GM19397 (cell line): ENCODE measurements at regions not wholly inside any gene's neighbourhood (a gene's known extent, or its start where the extent isn't known, plus 50 kb on each side); places are given as distances from the start of the nearest gene placed in this dataset.
"Not testable (repeated sequence)": the region's sequence is repeated elsewhere in the genome, so short reads cannot be mapped to it uniquely, and the experiment has no call there.

Experiments
- ATAC-seq: cut with Tn5 transposase; IDR thresholded peaks from one replicate; pipeline ENCODE4 v1.9.1; 2021; ENCODE audit warnings: mild to moderate bottlenecking, moderate library complexity; ENCODE audit not compliant: unreplicated experiment

DNA sequence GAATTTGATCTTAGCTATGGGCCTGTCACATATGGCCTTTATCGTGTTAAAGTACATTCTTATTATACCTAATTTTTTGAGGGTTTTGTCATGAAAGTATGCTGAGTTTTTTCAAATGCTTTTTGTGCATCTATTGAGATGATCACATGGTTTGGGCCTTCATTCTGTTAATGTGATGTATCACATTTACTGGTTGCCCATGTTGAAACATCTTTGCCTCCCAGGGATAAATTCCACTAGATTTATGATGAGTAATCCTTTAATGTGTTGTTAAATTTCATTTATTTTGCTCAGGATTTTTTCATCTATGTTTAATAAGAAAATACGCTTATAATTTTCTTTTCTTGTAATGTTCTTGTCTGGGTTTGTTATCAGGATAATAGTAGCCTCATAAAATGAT lies 442.0 kb downstream of the MDFIC start:
- no peak for ATAC-seq

- ATAC-seq: peak; percentile 29
Measured at GRCh38 chr7:115359955-115360354, 438.1 kb downstream of the MDFIC start.

DNA sequence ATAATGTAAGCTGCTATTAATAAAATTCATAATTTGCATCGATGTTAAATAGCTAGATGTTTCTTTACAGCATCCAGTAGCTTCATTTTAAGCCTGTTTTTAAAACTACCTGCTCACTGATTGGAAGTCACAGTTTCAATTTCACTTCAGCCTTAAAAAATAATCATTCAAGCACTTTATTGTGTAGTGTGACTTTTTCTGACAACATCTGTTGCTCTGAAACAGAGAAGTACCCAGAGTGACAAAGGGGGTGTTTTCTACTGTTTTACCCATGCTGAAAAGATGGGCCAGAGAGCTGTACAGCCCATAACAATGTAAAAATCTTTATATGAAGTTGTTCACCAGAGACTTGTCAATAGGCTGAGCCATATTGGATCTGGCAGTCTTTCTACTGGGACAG lies 437.2 kb downstream of the MDFIC start:
- ATAC-seq: peak; percentile 60

GRCh38 chr7:115357703-115357999 lies 435.8 kb downstream of the MDFIC start:
- ATAC-seq: no peak

DNA sequence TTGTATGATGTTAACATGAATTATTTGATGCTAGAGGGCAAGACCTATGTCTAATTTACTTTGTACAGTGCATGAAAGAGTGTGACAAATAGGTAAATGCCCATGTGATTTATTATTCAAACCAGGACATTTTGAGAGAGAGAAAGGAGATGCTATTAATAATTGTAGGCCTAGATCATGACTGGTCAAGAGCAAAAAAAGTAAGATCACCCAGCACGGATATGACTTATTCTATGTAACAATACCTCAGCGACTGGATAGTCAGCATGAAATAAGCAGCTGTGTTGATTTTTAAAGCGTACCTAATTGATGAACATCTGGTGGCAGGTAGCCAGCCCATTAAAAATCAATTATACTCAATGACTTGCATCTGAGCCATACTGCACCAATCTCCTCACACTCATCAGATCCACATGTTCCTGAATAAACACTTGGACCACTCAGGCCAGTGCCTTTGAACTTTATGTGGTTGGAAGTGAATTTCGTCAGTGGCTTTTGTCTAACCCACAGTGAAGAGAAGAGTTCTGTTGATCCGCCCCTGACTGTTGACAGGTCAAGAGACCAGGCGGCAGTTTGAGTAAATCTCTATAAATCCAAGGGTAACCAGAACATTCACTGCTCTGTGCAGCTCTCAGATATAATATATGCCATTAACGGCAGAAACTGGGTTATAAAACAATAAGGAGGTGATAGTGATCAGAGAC lies 435.3 kb downstream of the MDFIC start:
- ATAC-seq: no peak

- no peak for ATAC-seq
Measured at GRCh38 chr7:115356139-115356746, 434.3 kb downstream of the MDFIC start.

- no peak for ATAC-seq
Measured at GRCh38 chr7:115354925-115355324, 433.0 kb downstream of the MDFIC start.

GRCh38 chr7:115352375-115352774 lies 430.5 kb downstream of the MDFIC start:
- ATAC-seq: no peak

GRCh38 chr7:115350764-115351163 lies 428.9 kb downstream of the MDFIC start:
- no peak for ATAC-seq

- ATAC-seq: no peak
Measured at GRCh38 chr7:115349635-115350034, 427.7 kb downstream of the MDFIC start.

- no peak for ATAC-seq
Measured at GRCh38 chr7:115346685-115347084, 424.8 kb downstream of the MDFIC start.

GRCh38 chr7:115340828-115341227 lies 418.9 kb downstream of the MDFIC start:
- no peak for ATAC-seq

DNA sequence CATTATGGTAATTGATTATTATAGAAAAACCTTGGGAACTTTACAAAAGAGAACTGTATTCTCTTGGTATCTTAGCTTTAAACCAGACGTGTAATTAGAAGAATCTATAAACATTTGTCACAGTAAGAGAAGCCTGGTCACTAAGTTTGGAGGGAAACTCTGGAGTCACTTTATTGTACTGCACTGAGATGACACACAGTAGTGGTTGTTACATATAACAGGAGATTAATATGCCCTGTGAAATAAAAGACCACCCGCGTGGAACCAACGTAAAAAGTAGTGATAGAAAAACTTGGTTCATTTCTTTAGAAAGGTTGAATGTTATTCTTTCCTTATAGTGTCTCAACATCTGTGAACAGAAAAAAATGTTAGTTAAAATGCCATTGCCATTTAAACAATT lies 416.1 kb downstream of the MDFIC start:
- ATAC-seq: no peak

DNA sequence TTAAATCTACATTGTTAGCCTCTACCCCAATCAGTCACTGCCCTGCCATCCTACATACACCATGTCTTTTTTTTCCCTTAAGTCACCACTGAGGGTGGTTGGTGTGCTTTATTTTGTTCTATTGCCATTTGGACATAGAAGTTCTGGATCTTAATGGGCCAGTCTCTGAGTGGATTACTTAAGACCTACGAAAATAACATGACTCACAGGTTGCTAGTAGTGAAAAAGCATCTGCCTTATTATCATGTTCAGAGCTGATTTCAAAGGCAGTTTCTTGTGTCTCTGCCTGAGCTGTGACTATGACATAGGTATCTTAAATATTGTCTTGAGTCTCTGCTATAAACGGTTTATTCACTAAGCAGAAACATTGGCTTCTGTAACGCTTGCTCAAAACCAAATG lies 410.8 kb downstream of the MDFIC start:
- no peak for ATAC-seq

DNA sequence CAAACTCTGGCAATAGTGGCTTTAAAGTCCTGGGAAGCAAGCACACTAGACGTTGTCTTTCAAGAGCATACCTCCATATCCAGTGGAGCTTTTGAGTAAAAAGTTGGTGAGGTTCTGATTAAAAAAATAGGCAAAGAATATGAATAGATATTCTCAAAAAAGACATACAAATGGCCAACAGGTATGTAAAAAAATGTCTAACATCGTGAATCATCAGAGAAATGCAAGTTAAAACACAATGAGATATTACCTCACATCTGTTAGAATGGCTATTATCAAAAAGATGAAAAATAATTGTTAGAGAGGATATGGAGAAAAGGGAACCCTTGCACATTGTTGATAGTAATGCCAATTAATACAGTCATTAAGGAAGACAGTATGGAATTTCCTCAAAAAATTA lies 407.1 kb downstream of the MDFIC start:
- ATAC-seq: no peak

GRCh38 chr7:115328018-115328417 lies 406.1 kb downstream of the MDFIC start:
- no peak for ATAC-seq

GRCh38 chr7:115327326-115327725 lies 405.4 kb downstream of the MDFIC start:
- ATAC-seq: no peak

GRCh38 chr7:115319541-115319940 lies 397.6 kb downstream of the MDFIC start:
- ATAC-seq: no peak

GRCh38 chr7:115310316-115310715 lies 388.4 kb downstream of the MDFIC start:
- ATAC-seq: not testable (repeated sequence)

DNA sequence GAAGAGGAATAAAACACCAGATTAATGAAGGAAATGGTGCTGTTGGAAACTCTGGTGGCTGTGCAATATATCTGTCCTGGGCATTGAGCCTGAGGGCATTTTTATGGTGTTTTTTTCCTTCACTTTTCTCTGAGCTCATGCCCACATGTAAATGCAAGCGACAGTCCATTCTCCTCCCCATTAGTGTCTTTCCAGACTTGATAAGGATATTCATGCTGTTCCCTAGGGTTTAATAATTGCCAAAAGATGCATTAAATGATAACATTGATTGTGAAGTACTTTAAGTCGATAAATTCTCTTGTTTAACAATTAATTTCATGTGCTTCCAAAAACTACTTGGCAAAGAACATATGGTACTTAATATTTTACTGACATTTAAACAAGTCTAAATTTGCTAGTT lies 384.7 kb downstream of the MDFIC start:
- no peak for ATAC-seq

DNA sequence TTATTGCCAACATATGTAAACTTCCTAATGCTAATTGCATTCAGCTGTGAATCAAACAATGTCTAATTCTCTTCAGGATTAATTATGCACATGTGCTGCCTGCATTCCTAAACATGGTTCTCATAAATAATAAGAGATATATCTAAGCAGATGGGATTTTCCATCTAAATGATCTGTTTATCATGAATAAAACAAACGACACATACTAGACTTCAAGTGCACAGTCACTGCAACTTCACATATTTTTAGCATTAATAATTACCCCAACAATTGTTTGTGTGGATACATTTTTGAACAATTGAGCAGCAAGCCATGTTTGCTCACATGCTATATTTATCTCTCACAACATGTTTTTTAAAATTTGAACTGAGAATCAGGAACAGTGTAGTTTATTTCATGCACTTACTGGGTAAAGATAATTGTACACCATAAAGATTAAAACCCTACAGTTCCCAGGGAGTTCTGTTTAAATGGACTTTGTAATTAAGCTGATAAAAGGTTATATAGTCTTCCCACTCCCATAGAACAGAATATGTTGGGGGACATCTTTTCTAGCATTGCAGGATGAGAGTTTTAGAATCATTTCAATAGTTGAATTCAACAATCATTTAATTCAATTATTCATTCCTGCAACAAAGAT lies 378.5 kb downstream of the MDFIC start:
- no peak for ATAC-seq

- no peak for ATAC-seq
Measured at GRCh38 chr7:115299397-115300037, 377.6 kb downstream of the MDFIC start.
